A549 (cell line): ENCODE measurements at regions not wholly inside any gene's neighbourhood (a gene's known extent, or its start where the extent isn't known, plus 50 kb on each side); places are given as distances from the start of the nearest gene placed in this dataset.

Source experiments
- ATAC-seq, 2 experiments: fragments of 200-7000 bp in 1 of 2; fragments of >200 bp in 1 of 2; cut with Nextera tagmentation in 1 of 2; cut with Tn5 transposase in 1 of 2; 3 replicates each; pipeline versions ENCODE4 v1.8.0 to v1.9.1; 2018 to 2020; ENCODE audit warnings: mild to moderate bottlenecking in 1 of 2, moderate library complexity in 1 of 2
- CTCF ChIA-PET: fragments of 300-600 bp; sonication (Branson Sonifier 250); formaldehyde crosslinking; extraction: SDS; loops from one replicate; lab custom pipeline; 2021; ENCODE audit warnings: antibody characterized with exemption, inconsistent platforms; lab: Yijun Ruan, JAX
- POLR2A ChIA-PET: fragments of 350-600 bp; formaldehyde crosslinking; extraction: SDS; loops from one replicate; lab custom pipeline; 2021; ENCODE audit warnings: antibody characterized with exemption, inconsistent platforms; lab: Yijun Ruan, JAX
- DNase-seq, 2 experiments: peaks; one replicate each; pipeline versions ENCODE4 v3.0.0 to v3.0.0-alpha.2; 2011 to 2016; ENCODE audit warnings: low read depth in 1 of 2, low spot score in 1 of 2
- FAIRE-seq: peaks from 2 replicates; lab custom pipeline; 2011; peaks lifted over from hg19 to GRCh38; lab: Jason Lieb, UNC
- H3K27ac ChIP-seq, 2 experiments: fragments of >200 bp; sonication (Bioruptor Twin); formaldehyde crosslinking; 3 replicates each; pipeline ENCODE4 v1.5.1; 2016 to 2017
- H3K4me1 ChIP-seq: fragments of >200 bp; sonication (Bioruptor Twin); formaldehyde crosslinking; 3 replicates; pipeline ENCODE4 v1.6.1; 2016
- H3K4me2 ChIP-seq: fragments of >200 bp; sonication (Bioruptor Twin); formaldehyde crosslinking; 3 replicates; pipeline ENCODE4 v1.6.1; 2016
- H3K4me3 ChIP-seq: fragments of >200 bp; sonication (Bioruptor Twin); formaldehyde crosslinking; 3 replicates; pipeline ENCODE4 v1.5.1; 2016
- H3K9me3 ChIP-seq: fragments of >200 bp; sonication (Bioruptor Twin); formaldehyde crosslinking; 3 replicates; pipeline ENCODE4 v1.6.1; 2016
- BHLHE40 ChIP-seq: IDR thresholded peaks from 2 replicates; pipeline ENCODE4 v1.6.1; 2012; ENCODE audit warnings: low read depth, low read length, inconsistent platforms
- CBX8 ChIP-seq: fragments of 200-600 bp; sonication (generic); IDR thresholded peaks from 2 replicates; pipeline ENCODE4 v1.6.1; 2016
- CHD2 ChIP-seq: fragments of 150-350 bp; IDR thresholded peaks from 2 replicates; pipeline ENCODE4 v1.6.1; 2014; ENCODE audit warnings: low read length; ENCODE audit not compliant: partially characterized antibody
- CTCF ChIP-seq: fragments of >200 bp; sonication (Bioruptor Twin); formaldehyde crosslinking; IDR thresholded peaks from 3 replicates; pipeline ENCODE4 v1.5.1; 2016
- EHF ChIP-seq: fragments of 250-450 bp; sonication (Bioruptor Pico); IDR thresholded peaks from 2 replicates; pipeline ENCODE4 v1.5.0; 2020; ENCODE audit warnings: mild to moderate bottlenecking
- EHMT2 ChIP-seq: fragments of 200-600 bp; sonication (generic); IDR thresholded peaks from 2 replicates; pipeline ENCODE4 v1.6.1; 2016; ENCODE audit warnings: antibody characterized with exemption, low read depth, mild to moderate bottlenecking, moderate library complexity
- ELK1 ChIP-seq: fragments of 150-350 bp; IDR thresholded peaks from 2 replicates; pipeline ENCODE4 v1.6.1; 2014; ENCODE audit warnings: low read depth, mild to moderate bottlenecking, low read length
- FOSB ChIP-seq: fragments of 250-450 bp; sonication (Bioruptor Pico); IDR thresholded peaks from 2 replicates; pipeline ENCODE4 v1.5.0; 2020; ENCODE audit warnings: mild to moderate bottlenecking, moderate library complexity
- HEYL ChIP-seq: fragments of 250-450 bp; sonication (Bioruptor Pico); IDR thresholded peaks from 2 replicates; pipeline ENCODE4 v1.8.0; 2021; ENCODE audit warnings: mild to moderate bottlenecking, moderate library complexity
- HMGXB4 ChIP-seq: fragments of 250-450 bp; sonication (Bioruptor Pico); IDR thresholded peaks from 2 replicates; pipeline ENCODE4 v1.5.0; 2021; ENCODE audit warnings: mild to moderate bottlenecking, moderate library complexity, borderline replicate concordance
- HOXB13 ChIP-seq: fragments of 250-450 bp; sonication (Bioruptor Pico); IDR thresholded peaks from 2 replicates; pipeline ENCODE4 v1.5.0; 2020; ENCODE audit warnings: low read depth, mild to moderate bottlenecking, moderate library complexity
- JUNB ChIP-seq: fragments of >200 bp; sonication (Bioruptor Twin); formaldehyde crosslinking; IDR thresholded peaks from 2 replicates; pipeline ENCODE4 v1.6.1; 2016
- MAZ ChIP-seq: fragments of 150-350 bp; IDR thresholded peaks from 2 replicates; pipeline ENCODE4 v1.6.1; 2014; ENCODE audit warnings: antibody characterized with exemption, low read depth, low read length, borderline replicate concordance
- MYC ChIP-seq: IDR thresholded peaks from 2 replicates; pipeline ENCODE4 v1.6.1; 2012; ENCODE audit warnings: mild to moderate bottlenecking, inconsistent platforms, low read length, improper control_type of control experiment, borderline replicate concordance
- POLR2A ChIP-seq: IDR thresholded peaks from 2 replicates; pipeline ENCODE4 v1.6.1; 2012; ENCODE audit warnings: mild to moderate bottlenecking, low read length
- RAD21 ChIP-seq, 2 experiments: fragments of >200 bp in 1 of 2; sonication (Bioruptor Twin) in 1 of 2; formaldehyde crosslinking in 1 of 2; IDR thresholded peaks in 1 of 2; conservative IDR thresholded peaks in 1 of 2; 2 replicates in 1 of 2; 3 replicates in 1 of 2; pipeline ENCODE4 v1.6.1; 2012 to 2018; ENCODE audit warnings: inconsistent platforms in 1 of 2
- SMC3 ChIP-seq: fragments of >200 bp; sonication (Bioruptor Twin); formaldehyde crosslinking; IDR thresholded peaks from 3 replicates; pipeline ENCODE4 v1.6.1; 2018; ENCODE audit warnings: inconsistent platforms
- SREBF2 ChIP-seq: fragments of 450-650 bp; IDR thresholded peaks from 2 replicates; pipeline ENCODE4 v1.6.1; 2014; ENCODE audit warnings: mild to moderate bottlenecking, moderate library complexity
- ZFP36 ChIP-seq: fragments of 450-650 bp; IDR thresholded peaks from 2 replicates; pipeline ENCODE4 v1.6.1; 2014; ENCODE audit warnings: borderline replicate concordance; ENCODE audit not compliant: partially characterized antibody
- WGBS: methylation state at CpG from one replicate; pipeline ENCODE4 v1.1.6; 2017; ENCODE audit errors: missing lambda C conversion rate; 5-methylcytosine and 5-hydroxymethylcytosine counted together

- no peak for DNase-seq
- H3K4me2 ChIP-seq: no peak overlapping the region
- FAIRE-seq: no peak
- ChIA-PET CTCF (interaction anchor here (0.7 to 1.4 kb wide), 4 partner anchors 19 to 981 kb away, joined by 3 to 6 read pairs (median 3); no protein-coding TSS in a partner anchor), POLR2A (no interaction called here)
- WGBS: 56% methylated on average over 9 of the region's 9 CpGs
- TF ChIP-seq HEYL (CRISPR knock-in tag): no peak
- H3K4me1 ChIP-seq: no peaks in the 10 kb centered on the region
- no peak overlapping the region for H3K4me3 ChIP-seq
- no peak for ATAC-seq
- H3K27ac ChIP-seq: no peak overlapping the region
- no peaks in the 10 kb centered on the region for H3K9me3 ChIP-seq
These were observed 154.1 kb upstream of the ZMIZ1 start for GRCh38 chr10:78914502-78915189.

- H3K9me3 ChIP-seq: no peaks in the 10 kb centered on the region
- no peak overlapping the region for H3K27ac ChIP-seq
- DNase-seq (no peak), ATAC-seq (no peak), FAIRE-seq (no peak)
- WGBS: 81% methylated on average over 4 of the region's 4 CpGs
- H3K4me3 ChIP-seq: no peak overlapping the region
- ChIA-PET CTCF (interaction anchor here (0.7 to 1.4 kb wide), 3 partner anchors 35 to 981 kb away, joined by 3 to 6 read pairs (median 3); no protein-coding TSS in a partner anchor), POLR2A (no interaction called here)
- no peak overlapping the region for H3K4me2 ChIP-seq
- H3K4me1 ChIP-seq: no peaks in the 10 kb centered on the region
- TF ChIP-seq POLR2A (no peak), HOXB13 (CRISPR knock-in tag) (no peak), EHMT2 (no peak), ZFP36 (no peak), CHD2 (no peak), MAZ (no peak), EHF (CRISPR knock-in tag) (no peak), CTCF (no peak), JUNB (no peak), RAD21 (conservative IDR thresholded peaks at IDR 0.05 in 1 of 2, IDR thresholded peaks at IDR 0.05 in 1 of 2) (no peak)
These were observed 153.6 kb upstream of the ZMIZ1 start for GRCh38 chr10:78915190-78915518.

GRCh38 chr10:78916227-78916626 is 152.5 kb upstream of the ZMIZ1 start:
- DNase-seq: no peak
- Histone ChIP-seq H3K27ac (no peak overlapping the region), H3K4me3 (no peak overlapping the region)
- WGBS: 87% methylated on average over 5 of the region's 7 CpGs
- TF ChIP-seq CHD2 (no peak), SREBF2 (no peak), HMGXB4 (CRISPR knock-in tag) (no peak), FOSB (no peak), CBX8 (no peak), MYC (no peak), ELK1 (no peak), SMC3 (no peak), RAD21 (conservative IDR thresholded peaks at IDR 0.05 in 1 of 2, IDR thresholded peaks at IDR 0.05 in 1 of 2) (no peak), HEYL (CRISPR knock-in tag) (no peak), HOXB13 (CRISPR knock-in tag) (no peak), BHLHE40 (no peak)
- TF ChIP-seq, all 56 proteins: peak for 0
- ChIA-PET POLR2A (no interaction called here), CTCF (no interaction called here)
- no peak for ATAC-seq
- Histone ChIP-seq H3K4me2 (no peak overlapping the region), H3K9me3 (no peaks in the 10 kb centered on the region), H3K4me1 (no peaks in the 10 kb centered on the region)
- FAIRE-seq: no peak
